Stomach (tissue), 8 donors: ENCODE measurements at regions not wholly inside any gene's neighbourhood (a gene's known extent, or its start where the extent isn't known, plus 50 kb on each side); places are given as distances from the start of the nearest gene placed in this dataset.
A peak's percentile ranks its signal among the peaks of the same experiment; 100 is the strongest.

ENCODE experiments used
- DNase-seq, 2 donors: peaks; one replicate each; pipeline versions ENCODE4 v3.0.0 to v3.0.0-alpha.2; 2013 to 2019
- H3K27ac ChIP-seq, 5 donors: fragments of 200-600 bp in 4 of 5; sonication (generic) in 4 of 5; one replicate each; pipeline ENCODE4 v1.5.1; 2013 to 2019; ENCODE audit warnings: mild to moderate bottlenecking in 1 of 5, moderate library complexity in 1 of 5
- H3K27me3 ChIP-seq, 3 donors: fragments of 200-600 bp; sonication (generic); one replicate each; pipeline ENCODE4 v1.5.1; 2017 to 2019; ENCODE audit warnings: mixed run types in 1 of 3
- H3K36me3 ChIP-seq, 4 donors: fragments of 200-600 bp; sonication (generic); 1 replicate in 3 of 4; 2 replicates in 1 of 4; pipeline ENCODE4 v1.5.1; 2016 to 2019
- H3K4me1 ChIP-seq, 4 donors: fragments of 200-600 bp; sonication (generic); one replicate each; pipeline ENCODE4 v1.5.1; 2016 to 2019
- H3K4me3 ChIP-seq, 4 donors: fragments of 200-600 bp; sonication (generic) in 3 of 4; one replicate each; pipeline ENCODE4 v1.5.1; 2016 to 2019; ENCODE audit warnings: mild to moderate bottlenecking in 1 of 4
- H3K9me3 ChIP-seq, 4 donors: fragments of 200-600 bp; sonication (generic); one replicate each; pipeline ENCODE4 v1.5.1; 2016 to 2019
- EP300 ChIP-seq: sonication (generic); formaldehyde crosslinking; IDR thresholded peaks from one replicate; pipeline ENCODE4 v1.6.1; 2017; ENCODE audit warnings: antibody characterized with exemption
- POLR2A ChIP-seq, 4 donors: fragments of 450-650 bp; IDR thresholded peaks; one replicate each; pipeline ENCODE4 v1.6.1; 2016; ENCODE audit warnings: antibody characterized with exemption in 4 of 4, control low read depth in 2 of 4, mild to moderate bottlenecking in 1 of 4, moderate library complexity in 1 of 4
- POLR2AphosphoS5 ChIP-seq, 3 donors: sonication (generic); formaldehyde crosslinking; IDR thresholded peaks; one replicate each; pipeline ENCODE4 v1.6.1; 2016; ENCODE audit warnings: antibody characterized with exemption in 3 of 3
- whole genome bisulfite sequencing, 5 donors: extraction: QIAGEN DNeasy Blood & Tissue Kit in 3 of 5; methylation state at CpG; one replicate each; pipeline versions ENCODE4 v1.1.5 to v1.1.7; 2013 to 2018; 5-methylcytosine and 5-hydroxymethylcytosine counted together
- intact Hi-C: fragments of 100-400 bp; cut with DNase I; formaldehyde crosslinking; loops from one replicate; pipeline ENCODE4 v1.15.1; 2023; ENCODE audit warnings: low total_unique reads
- TF ChIP-seq, protein P1 (sequence below), 7 experiments: fragments of 450-650 bp in 4 of 7; fragments of 200-600 bp in 3 of 7; sonication (generic) in 3 of 7; IDR thresholded peaks; one replicate each; pipeline ENCODE4 v1.5.1; 2016 to 2019; ENCODE audit warnings: antibody characterized with exemption in 7 of 7, control low read depth in 2 of 7, mild to moderate bottlenecking in 1 of 7
- donor health status: healthy with polysubstance abuse.
- donor health status: Bipolar disorder and iron deficiency.
- donor health status: healthy.

GRCh38 chr3:150075417-150075865, 104.7 kb upstream of the PFN2 start:
- no peak for DNase-seq
- H3K27me3 ChIP-seq, result no peaks in the 10 kb centered on the region
- 92 to 98% (median 95%) methylated on average over 11 of the region's 11 CpGs for whole genome bisulfite sequencing, 5 donors
- H3K9me3 ChIP-seq, result peaks cover 0 to 16% (median 8%) of the 10 kb centered on the region in 4 donors
- no peak overlapping the region for H3K4me3 ChIP-seq
- no peak overlapping the region for H3K27ac ChIP-seq
- H3K36me3 ChIP-seq, result no peaks in the 10 kb centered on the region
- H3K4me1 ChIP-seq, result peaks cover 0 to 18% (median 7%) of the 10 kb centered on the region in 4 donors
- intact Hi-C loops, result no loop called here
- TF ChIP-seq, protein P1, sequence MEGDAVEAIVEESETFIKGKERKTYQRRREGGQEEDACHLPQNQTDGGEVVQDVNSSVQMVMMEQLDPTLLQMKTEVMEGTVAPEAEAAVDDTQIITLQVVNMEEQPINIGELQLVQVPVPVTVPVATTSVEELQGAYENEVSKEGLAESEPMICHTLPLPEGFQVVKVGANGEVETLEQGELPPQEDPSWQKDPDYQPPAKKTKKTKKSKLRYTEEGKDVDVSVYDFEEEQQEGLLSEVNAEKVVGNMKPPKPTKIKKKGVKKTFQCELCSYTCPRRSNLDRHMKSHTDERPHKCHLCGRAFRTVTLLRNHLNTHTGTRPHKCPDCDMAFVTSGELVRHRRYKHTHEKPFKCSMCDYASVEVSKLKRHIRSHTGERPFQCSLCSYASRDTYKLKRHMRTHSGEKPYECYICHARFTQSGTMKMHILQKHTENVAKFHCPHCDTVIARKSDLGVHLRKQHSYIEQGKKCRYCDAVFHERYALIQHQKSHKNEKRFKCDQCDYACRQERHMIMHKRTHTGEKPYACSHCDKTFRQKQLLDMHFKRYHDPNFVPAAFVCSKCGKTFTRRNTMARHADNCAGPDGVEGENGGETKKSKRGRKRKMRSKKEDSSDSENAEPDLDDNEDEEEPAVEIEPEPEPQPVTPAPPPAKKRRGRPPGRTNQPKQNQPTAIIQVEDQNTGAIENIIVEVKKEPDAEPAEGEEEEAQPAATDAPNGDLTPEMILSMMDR (IDR thresholded peaks at IDR 0.05), result no peak
- no peak for TF ChIP-seq POLR2AphosphoS5 (IDR thresholded peaks at IDR 0.05)
- no peak for TF ChIP-seq POLR2A (IDR thresholded peaks at IDR 0.05)
- TF ChIP-seq EP300, result no peak

DNA sequence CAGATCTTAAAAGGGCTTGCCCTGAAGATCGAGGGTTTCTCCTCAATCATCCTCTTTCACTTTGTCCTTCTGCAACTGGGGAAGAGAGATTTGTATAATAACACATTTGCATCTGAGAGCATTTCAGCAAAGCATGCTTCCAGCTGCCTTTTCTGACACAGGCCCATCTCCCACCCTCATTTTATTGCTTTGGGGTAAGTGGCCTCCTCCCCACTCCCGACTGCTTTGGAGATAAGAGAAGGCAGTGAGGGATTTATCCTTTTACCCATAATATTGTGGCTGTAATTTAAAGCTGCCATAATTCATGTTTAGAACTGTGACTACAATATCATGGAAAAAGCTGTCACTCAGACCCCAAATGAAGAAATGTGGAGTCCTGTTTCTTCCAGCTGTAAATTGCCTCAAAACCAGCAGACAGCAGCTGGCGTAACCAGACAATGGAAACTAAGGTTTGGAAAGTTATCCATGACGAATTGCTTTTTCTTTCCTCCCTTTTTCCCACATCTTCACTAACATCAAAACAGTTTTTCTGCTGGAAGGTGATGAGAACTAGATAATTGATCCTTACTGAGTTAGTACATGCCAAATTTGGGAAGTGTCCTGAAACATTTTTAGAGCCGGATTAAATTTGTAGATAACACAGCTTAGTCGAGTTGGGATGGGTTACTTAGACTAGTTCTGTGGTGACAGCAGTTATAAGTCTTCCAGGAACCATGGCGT, 104.2 kb upstream of the PFN2 start:
- no peaks in the 10 kb centered on the region for H3K27me3 ChIP-seq
- 64 to 74% (median 72%) methylated on average over 7 of the region's 7 CpGs for WGBS, 5 donors
- TF ChIP-seq EP300, result no peak
- TF ChIP-seq POLR2AphosphoS5 (IDR thresholded peaks at IDR 0.05), result no peak
- TF ChIP-seq, protein P1 (IDR thresholded peaks at IDR 0.05), result no peak
- no peak for TF ChIP-seq POLR2A (IDR thresholded peaks at IDR 0.05)
- H3K36me3 ChIP-seq, result no peaks in the 10 kb centered on the region
- peak in 1 of 2 donors; percentile 38 for DNase-seq
- H3K27ac ChIP-seq, result no peak overlapping the region
- peaks cover 0 to 13% (median 4%) of the 10 kb centered on the region in 4 donors for H3K4me1 ChIP-seq
- H3K9me3 ChIP-seq, result peaks cover 0 to 16% (median 8%) of the 10 kb centered on the region in 4 donors
- H3K4me3 ChIP-seq, result no peak overlapping the region
- intact Hi-C loops, result no loop called here

DNA sequence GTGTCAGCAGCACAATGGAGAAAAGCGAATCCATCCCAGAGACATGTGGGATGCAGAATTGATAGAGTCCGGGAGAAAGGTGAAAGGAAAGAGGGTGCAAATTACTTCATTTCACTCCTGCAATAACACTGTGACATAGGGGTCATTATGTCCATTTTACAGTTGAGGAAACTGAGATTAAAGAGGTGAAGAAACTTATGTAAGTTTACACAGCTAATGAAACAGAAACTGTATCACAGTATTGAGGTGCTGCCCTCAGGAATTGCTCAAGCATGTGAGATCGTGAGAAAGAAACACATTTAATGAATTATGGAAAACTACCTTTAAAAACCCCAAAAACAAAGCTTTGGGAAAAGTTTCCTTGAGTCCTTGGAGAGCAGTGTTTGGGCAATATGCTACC, 103.6 kb upstream of the PFN2 start:
- intact Hi-C loops, result no loop called here
- H3K27me3 ChIP-seq, result no peaks in the 10 kb centered on the region
- 77 to 87% (median 78%) methylated on average over 3 of the region's 3 CpGs for WGBS, 5 donors
- no peak overlapping the region for H3K4me3 ChIP-seq
- H3K27ac ChIP-seq, result no peak overlapping the region
- DNase-seq, result no peak
- no peaks in the 10 kb centered on the region for H3K36me3 ChIP-seq
- peaks cover 0 to 16% (median 8%) of the 10 kb centered on the region in 4 donors for H3K9me3 ChIP-seq
- peaks cover 0 to 7% (median 3%) of the 10 kb centered on the region in 4 donors for H3K4me1 ChIP-seq
- TF ChIP-seq POLR2A (IDR thresholded peaks at IDR 0.05), result no peak
- TF ChIP-seq POLR2AphosphoS5 (IDR thresholded peaks at IDR 0.05), result no peak
- TF ChIP-seq EP300, result no peak
- TF ChIP-seq, protein P1 (IDR thresholded peaks at IDR 0.05), result no peak

DNA sequence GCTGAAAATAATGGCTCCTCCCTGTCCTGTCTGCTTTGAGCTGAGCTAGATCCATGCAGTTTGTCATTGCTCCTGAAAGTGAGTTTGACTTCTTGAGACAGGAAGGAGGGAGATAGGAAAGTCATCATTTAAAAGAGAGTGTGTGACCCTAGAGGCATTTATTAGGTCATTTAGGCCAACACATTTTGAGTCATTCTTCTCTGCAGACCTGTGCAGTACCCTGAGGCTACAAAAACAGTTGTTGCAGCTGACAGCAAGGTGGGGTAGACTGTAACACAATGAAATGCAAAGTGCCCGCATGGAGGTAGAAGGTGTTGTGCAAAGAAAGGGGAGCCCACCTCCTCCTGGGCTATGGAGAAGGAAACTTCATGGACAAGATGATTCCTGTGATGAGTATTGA, 102.8 kb upstream of the PFN2 start:
- TF ChIP-seq POLR2A (IDR thresholded peaks at IDR 0.05) (no peak), POLR2AphosphoS5 (IDR thresholded peaks at IDR 0.05) (no peak), EP300 (no peak)
- TF ChIP-seq, protein P1 (IDR thresholded peaks at IDR 0.05), result no peak
- no peak for DNase-seq
- Histone ChIP-seq H3K4me3 (no peak overlapping the region), H3K27ac (no peak overlapping the region), H3K9me3 (peaks cover 0 to 16% (median 8%) of the 10 kb centered on the region in 4 donors), H3K27me3 (no peaks in the 10 kb centered on the region), H3K4me1 (peaks cover 0 to under 1% (median 0%) of the 10 kb centered on the region in 4 donors), H3K36me3 (no peaks in the 10 kb centered on the region)
- intact Hi-C loops, result no loop called here
- 81 to 100% (median 90%) methylated on average over 1 of the region's 1 CpG for WGBS, 5 donors
